ENCODE measurements at regions not wholly inside any gene's neighbourhood (a gene's known extent, or its start where the extent isn't known, plus 50 kb on each side); places are given as distances from the start of the nearest gene placed in this dataset.
A peak's percentile ranks its signal among the peaks of the same experiment; 100 is the strongest.
"Not testable (repeated sequence)": the region's sequence is repeated elsewhere in the genome, so short reads cannot be mapped to it uniquely, and the experiment has no call there.

DNA sequence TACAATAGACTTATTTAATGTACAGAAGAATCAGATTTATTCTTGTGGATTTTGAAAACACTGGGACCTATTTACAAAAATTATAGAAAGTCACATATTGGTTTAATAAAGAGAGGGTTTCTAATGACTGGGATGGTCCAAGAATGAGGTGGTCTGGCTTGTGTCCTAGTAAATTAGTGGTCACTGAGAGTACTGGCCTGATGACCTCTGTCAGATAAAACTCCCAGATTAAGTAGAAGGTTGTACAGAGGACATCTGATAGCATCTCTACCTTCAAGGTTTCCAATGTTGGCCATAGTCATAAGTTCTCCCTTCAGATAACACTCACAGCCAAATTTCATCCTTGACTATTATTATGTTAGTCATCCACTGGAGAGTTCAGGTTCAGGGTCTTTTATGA lies 692.9 kb downstream of the MTRR start:
- no peak for DNase-seq (ENCODE audit: low read depth)

DNA sequence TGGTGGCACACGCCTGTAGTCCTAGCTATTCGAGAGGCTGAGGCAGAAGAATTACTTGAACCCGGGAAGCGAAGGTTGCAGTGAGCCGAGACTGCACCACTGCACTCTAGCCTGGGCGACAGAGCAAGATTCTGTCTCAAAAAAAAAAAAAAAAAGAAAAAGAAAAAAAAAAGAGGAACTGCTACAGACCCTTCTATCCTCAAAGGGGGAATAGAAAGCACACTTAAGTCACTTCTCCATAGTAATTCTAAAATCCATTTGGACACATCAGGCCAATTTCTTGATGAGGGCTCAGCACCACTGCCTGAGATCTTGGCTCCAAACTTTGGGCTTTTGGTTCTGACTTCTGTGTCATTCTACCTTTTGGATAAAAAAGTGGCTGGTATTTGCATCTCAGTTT lies 694.6 kb downstream of the MTRR start:
- not testable (repeated sequence) for DNase-seq (ENCODE audit: low read depth)

GRCh38 chr5:8568858-8569257 lies 699.9 kb downstream of the MTRR start:
- no peak for DNase-seq (ENCODE audit: low read depth)

DNA sequence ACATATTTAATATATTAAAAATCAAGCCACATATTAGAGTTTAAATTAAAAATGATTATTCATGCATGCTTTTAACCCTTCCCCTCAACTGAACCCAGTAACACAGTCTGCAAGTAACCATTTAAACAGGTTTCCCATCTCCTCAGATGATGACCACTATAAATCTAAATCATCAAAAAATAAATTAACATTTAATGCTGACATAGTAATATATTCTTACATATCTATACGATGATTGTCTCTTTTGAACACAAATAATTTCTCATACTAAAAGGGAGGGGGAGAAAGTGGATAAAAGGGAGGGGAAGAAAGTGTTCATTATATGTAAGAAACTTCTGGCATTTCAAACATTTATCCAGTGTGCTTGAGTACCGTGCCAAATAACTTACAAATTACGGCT lies 701.6 kb downstream of the MTRR start:
- DNase-seq (ENCODE audit: low read depth), result no peak

GRCh38 chr5:8576178-8576577 lies 707.2 kb downstream of the MTRR start:
- no peak for DNase-seq (ENCODE audit: low read depth)

- DNase-seq (ENCODE audit: low read depth), result no peak
Measured at GRCh38 chr5:8577792-8578191, 708.8 kb downstream of the MTRR start.

- DNase-seq (ENCODE audit: low read depth), result no peak
Measured at GRCh38 chr5:8580298-8580697, 711.4 kb downstream of the MTRR start.

DNA sequence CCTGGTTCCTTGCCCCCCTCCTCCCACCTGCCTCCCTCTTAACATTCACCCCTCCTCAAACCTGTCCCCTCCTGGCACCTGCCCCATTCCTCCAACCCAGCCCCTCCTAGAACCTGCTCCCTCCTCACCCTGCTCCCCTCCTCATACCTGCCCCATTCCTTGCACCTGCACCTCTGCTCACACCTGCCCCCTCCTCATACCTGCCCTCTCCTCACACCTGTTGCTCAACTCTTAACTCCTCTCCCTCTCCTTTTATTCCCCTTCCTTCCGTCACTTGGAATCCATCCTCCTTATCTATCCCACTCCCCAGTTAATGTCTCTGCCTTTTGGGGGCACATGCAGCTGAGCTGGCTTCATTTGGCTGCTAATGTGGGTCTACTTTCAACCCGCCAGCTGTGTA lies 712.1 kb downstream of the MTRR start:
- no peak for DNase-seq (ENCODE audit: low read depth)

DNA sequence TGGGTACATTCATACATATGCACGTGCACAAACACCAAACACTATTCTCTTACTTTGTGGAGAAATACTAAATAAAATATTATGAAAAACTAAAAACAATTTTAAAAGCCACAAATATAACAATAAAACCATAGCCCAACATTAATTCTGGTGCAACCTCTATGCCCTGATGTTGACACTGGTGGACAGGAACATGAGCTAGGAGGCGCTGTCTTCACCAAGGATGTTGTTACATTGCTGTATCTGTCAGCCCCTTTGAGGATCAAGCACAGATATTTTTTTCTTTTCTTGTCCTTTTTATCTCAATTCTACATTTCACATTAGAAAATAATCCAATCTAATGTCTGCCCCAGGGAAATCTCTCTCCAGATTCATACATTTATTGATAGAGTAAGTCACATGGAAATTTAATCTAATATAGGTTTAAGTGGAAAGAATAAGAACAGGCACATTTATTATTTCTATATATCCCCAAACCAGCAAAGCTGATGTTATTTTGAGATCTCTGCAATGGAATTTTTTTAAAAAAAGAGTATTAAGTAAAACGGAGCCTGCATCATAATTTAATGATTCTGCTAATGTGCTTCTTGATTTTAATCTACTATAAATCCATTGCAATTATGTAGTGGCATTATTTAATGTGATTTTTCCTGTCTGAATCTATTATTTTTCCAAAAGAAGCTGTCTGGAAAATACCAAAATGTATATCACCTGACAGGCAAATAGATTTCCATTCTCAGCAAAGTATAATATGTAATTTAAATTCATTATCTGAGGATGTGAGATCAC lies 716.5 kb downstream of the MTRR start:
- DNase-seq (ENCODE audit: low read depth), result no peak

DNA sequence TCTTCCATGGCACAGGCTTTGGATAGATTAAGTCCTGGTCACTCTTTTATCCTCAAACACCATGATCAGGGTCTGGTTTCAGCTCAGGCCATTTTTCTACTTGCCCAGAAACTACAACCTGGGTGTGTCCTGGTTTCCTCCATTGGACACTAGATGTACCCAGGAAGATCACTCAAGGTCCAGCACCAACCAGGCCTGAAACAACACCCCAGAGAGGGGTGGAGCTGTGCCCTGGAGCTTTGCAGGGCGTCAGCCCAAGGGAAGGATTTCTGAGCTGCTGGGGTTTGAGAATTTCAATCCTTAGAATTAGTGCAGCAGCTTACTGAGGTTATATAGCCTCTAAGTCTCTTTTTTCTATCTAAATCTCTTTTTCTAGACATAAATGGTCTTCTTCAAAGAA lies 722.0 kb downstream of the MTRR start:
- no peak for DNase-seq (ENCODE audit: low read depth)

DNA sequence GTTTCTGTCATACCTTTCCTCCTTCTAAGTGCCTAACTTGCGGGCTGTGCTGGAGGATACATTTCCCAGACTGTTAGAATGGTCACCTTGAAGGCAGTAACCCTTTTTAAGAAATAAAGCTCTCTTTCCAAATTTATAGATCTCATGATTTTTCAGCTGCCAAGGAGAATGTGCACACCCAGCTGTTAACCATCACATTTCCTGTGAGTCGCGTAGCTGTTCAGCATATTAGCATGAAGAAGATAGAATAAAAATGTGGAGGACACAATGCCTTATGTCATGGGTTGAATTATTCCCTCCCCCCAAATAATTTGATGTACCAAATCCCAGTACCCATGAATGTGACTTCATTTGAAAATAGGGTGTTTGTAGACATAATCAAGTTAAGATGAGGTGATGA lies 729.4 kb downstream of the MTRR start:
- no peak for DNase-seq (ENCODE audit: low read depth)

DNA sequence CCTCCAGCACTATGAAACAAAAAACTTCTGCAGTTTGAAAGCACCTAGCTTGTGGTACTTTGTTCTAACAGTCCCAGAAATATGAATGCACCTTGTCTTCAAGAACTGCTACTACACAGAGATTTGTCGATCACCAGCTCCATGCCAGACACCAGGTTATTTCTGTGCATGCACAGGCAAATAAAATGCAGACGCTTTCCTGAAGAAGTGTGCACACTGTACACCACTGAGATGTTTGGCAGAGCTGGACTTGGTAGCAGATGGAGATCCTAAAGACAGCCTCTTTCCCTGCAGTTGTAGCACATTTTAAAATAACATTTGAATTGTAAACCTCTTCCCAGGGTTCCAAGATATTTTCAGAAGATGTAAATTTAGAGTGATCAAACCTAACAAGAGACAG lies 730.0 kb downstream of the MTRR start:
- DNase-seq (ENCODE audit: low read depth), result no peak

GRCh38 chr5:8600843-8601242 lies 731.9 kb downstream of the MTRR start:
- no peak for DNase-seq (ENCODE audit: low read depth)

DNA sequence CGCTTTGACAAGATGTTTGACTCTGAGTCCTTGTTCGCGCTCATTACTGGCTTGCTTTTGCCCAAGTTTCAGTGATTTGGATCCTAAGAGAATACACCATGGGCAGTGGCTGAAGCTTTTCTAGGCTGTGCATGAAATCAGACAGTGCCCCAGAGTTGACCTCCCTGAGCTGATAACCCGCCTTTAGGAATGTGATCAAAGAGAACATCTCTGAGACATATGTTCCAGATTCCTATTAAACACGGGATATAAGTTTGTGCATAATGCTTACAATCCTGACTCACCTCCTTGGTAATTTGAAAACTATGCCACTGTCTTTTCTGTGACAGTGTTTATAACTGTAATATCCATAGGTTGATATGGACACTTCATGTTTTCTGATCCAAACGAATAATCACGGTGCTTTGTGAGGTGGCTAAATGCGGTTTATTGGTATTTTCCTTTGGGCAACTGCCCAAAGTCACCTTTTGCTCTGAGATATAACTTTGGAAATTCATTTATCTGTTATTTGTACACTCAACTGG lies 732.9 kb downstream of the MTRR start:
- DNase-seq (ENCODE audit: low read depth), result no peak

DNA sequence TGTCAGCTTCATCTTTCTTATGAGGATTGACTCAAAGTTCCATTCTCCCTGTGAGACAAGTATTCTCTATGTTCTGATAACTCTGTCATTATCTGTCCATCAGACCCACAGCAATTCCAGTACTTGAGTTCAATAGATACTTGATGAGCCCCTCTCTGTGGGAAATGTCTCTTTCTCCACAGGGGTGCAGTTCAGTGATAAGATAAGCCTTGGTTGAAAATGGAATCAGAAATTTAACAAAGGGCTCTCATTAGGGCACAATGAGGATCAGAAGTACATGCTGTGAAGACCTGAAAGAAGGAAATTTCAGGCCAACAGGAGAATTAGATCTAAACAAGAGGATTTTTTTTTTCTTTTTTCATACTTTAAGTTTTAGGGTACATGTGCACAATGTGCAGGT lies 737.3 kb downstream of the MTRR start:
- DNase-seq (ENCODE audit: low read depth), result no peak

GRCh38 chr5:8611067-8611466 lies 742.1 kb downstream of the MTRR start:
- DNase-seq (ENCODE audit: low read depth), result no peak

DNA sequence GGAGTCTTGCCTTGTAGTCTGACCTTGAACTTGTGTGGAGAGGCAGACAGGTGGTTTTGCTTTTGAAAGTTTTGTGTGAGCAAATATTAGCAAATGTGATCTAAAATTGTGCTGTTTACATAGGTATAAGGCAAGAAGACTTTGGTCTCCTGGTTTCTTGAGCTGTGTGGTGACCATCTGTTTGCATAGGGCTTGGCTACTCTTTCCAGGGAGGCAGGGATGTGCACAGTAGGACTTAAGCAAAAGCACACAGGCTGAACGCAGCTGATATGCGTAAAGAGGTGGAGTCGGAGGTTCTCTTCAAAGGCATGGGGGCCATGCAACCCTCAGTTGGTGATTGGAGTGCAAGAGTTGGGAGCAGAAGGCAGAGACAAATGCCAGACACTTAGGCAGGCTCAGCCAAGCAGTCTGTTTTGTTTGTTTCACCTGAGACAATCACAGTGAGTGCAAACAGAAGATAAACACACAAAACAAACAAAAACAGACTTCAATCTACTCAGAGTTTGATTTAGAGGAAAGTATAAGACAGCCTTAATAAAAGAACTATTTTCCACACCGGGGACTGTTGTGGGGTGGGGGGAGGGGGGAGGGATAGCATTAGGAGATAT lies 744.2 kb downstream of the MTRR start:
- no peak for DNase-seq (ENCODE audit: low read depth)

GRCh38 chr5:8615142-8615858 lies 746.4 kb downstream of the MTRR start:
- no peak for DNase-seq (ENCODE audit: low read depth)

- no peak for DNase-seq (ENCODE audit: low read depth)
Measured at GRCh38 chr5:8628521-8628920, 759.6 kb downstream of the MTRR start.

- DNase-seq (ENCODE audit: low read depth), result peak; percentile 58
Measured at GRCh38 chr5:8633259-8633658, 764.3 kb downstream of the MTRR start.

DNA sequence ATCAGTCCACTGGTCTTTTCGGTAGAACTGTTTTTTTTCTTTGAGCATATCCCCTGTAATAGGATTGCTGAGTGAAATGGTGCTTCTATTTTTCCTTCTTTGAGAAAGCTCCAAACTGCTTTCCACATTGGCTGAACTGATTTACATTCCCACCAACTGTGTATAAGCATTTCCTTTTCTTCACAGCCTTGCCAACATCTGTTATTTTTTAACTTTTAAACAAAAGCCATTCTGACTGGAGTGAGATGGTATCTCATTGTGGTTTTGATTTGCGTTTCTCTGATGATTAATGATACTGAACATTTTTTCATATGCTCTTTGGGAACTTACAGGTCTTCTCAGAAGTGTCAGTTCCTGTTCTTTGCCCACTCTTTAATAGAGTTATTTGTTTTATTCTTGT lies 764.7 kb downstream of the MTRR start:
- peak; percentile 77 for DNase-seq (ENCODE audit: low read depth)

GRCh38 chr5:8634219-8634618 lies 765.3 kb downstream of the MTRR start:
- no peak for DNase-seq (ENCODE audit: low read depth)

All from fibroblast of gingiva (primary cell).